HepG2 (cell line): ENCODE measurements at regions not wholly inside any gene's neighbourhood (a gene's known extent, or its start where the extent isn't known, plus 50 kb on each side); places are given as distances from the start of the nearest gene placed in this dataset.

Experiments
- ARID2 ChIP-seq: sonication (generic); formaldehyde crosslinking; IDR thresholded peaks from 2 replicates; pipeline ENCODE4 v1.8.1; 2022; ENCODE audit warnings: mild to moderate bottlenecking, missing genetic modification reagents, borderline replicate concordance
- EZH2 ChIP-seq: conservative IDR thresholded peaks from 2 replicates; pipeline ENCODE4 v1.6.1; 2012; ENCODE audit warnings: mild to moderate bottlenecking, low read depth, low read length, moderate library complexity
- PAX8 ChIP-seq: sonication (generic); formaldehyde crosslinking; IDR thresholded peaks from 2 replicates; pipeline ENCODE4 v1.8.0; 2022; ENCODE audit warnings: mild to moderate bottlenecking, missing genetic modification reagents, borderline replicate concordance
- POLR2A ChIP-seq, 2 experiments: IDR thresholded peaks; 2 replicates each; pipeline ENCODE4 v1.6.1; 2011; ENCODE audit warnings: low read depth in 2 of 2, low read length in 2 of 2, mild to moderate bottlenecking in 1 of 2, moderate library complexity in 1 of 2; ENCODE audit not compliant: insufficient read depth in 1 of 2
- RELA ChIP-seq: sonication (generic); formaldehyde crosslinking; IDR thresholded peaks from 2 replicates; pipeline ENCODE4 v1.4.0; 2020; ENCODE audit warnings: missing genetic modification reagents
- ZFP36L1 ChIP-seq: sonication (generic); formaldehyde crosslinking; IDR thresholded peaks from 2 replicates; pipeline ENCODE4 v1.8.0; 2022; ENCODE audit warnings: mild to moderate bottlenecking, missing genetic modification reagents, moderate library complexity
- ZFX ChIP-seq: sonication (generic); formaldehyde crosslinking; IDR thresholded peaks from 2 replicates; pipeline ENCODE4 v1.4.0; 2020; ENCODE audit warnings: mild to moderate bottlenecking, low read depth, missing genetic modification reagents, moderate library complexity
- ZNF335 ChIP-seq: sonication (generic); formaldehyde crosslinking; IDR thresholded peaks from 2 replicates; pipeline ENCODE4 v1.4.0; 2020; ENCODE audit warnings: missing genetic modification reagents
- ZNF367 ChIP-seq: sonication (generic); formaldehyde crosslinking; IDR thresholded peaks from 2 replicates; pipeline ENCODE4 v1.4.0; 2020; ENCODE audit warnings: missing genetic modification reagents, borderline replicate concordance
- ZNF407 ChIP-seq: sonication (generic); formaldehyde crosslinking; IDR thresholded peaks from one replicate; pipeline ENCODE4 v1.5.1; 2020; ENCODE audit warnings: mild to moderate bottlenecking, missing genetic modification reagents; ENCODE audit errors: not compliant biosample characterization
- ZNF576 ChIP-seq: sonication (generic); formaldehyde crosslinking; IDR thresholded peaks from 2 replicates; pipeline ENCODE4 v1.4.0; 2020; ENCODE audit warnings: mild to moderate bottlenecking, missing genetic modification reagents
- ZNF772 ChIP-seq: sonication (generic); formaldehyde crosslinking; IDR thresholded peaks from 2 replicates; pipeline ENCODE4 v1.5.0; 2020; ENCODE audit warnings: mild to moderate bottlenecking, missing genetic modification reagents
- TF ChIP-seq, protein P1 (sequence below): sonication (generic); formaldehyde crosslinking; IDR thresholded peaks from 2 replicates; pipeline ENCODE4 v1.5.0; 2020; ENCODE audit warnings: mild to moderate bottlenecking, missing genetic modification reagents, moderate library complexity

DNA sequence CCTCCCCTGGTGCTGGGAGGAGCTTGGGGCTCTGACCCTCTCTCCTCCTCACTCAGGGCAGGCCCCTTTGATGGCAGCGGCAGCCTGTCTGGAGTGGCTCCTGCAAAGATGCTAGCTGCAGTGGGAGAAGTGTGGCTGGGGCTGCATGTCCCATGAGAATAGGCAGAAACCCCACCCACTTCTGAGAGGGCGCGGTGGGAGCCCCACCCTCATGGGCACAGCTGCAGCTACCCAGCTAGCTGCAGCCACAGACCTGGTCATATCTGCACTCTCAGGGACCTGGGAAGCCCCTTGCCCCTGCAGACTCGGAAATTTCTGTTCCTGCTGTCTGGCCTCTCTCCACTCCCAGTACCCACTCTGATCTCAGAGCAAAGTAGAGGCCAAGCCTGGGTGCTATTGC lies 72.2 kb upstream of the BRD7 start:
- no peak for TF ChIP-seq ZNF407 (CRISPR knock-in tag)
- TF ChIP-seq, protein P1, sequence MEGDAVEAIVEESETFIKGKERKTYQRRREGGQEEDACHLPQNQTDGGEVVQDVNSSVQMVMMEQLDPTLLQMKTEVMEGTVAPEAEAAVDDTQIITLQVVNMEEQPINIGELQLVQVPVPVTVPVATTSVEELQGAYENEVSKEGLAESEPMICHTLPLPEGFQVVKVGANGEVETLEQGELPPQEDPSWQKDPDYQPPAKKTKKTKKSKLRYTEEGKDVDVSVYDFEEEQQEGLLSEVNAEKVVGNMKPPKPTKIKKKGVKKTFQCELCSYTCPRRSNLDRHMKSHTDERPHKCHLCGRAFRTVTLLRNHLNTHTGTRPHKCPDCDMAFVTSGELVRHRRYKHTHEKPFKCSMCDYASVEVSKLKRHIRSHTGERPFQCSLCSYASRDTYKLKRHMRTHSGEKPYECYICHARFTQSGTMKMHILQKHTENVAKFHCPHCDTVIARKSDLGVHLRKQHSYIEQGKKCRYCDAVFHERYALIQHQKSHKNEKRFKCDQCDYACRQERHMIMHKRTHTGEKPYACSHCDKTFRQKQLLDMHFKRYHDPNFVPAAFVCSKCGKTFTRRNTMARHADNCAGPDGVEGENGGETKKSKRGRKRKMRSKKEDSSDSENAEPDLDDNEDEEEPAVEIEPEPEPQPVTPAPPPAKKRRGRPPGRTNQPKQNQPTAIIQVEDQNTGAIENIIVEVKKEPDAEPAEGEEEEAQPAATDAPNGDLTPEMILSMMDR (CRISPR knock-in tag): no peak
- TF ChIP-seq ZNF335: no peak
- no peak for TF ChIP-seq ZFX (CRISPR knock-in tag)
- no peak for TF ChIP-seq ZFP36L1 (CRISPR knock-in tag)
- TF ChIP-seq RELA (CRISPR knock-in tag): no peak
- no peak for TF ChIP-seq PAX8 (CRISPR knock-in tag)
- TF ChIP-seq ZNF576 (CRISPR knock-in tag): no peak
- TF ChIP-seq POLR2A (IDR thresholded peaks at IDR 0.05; ENCODE audit: insufficient read depth in 1 of 2, low read depth in 2 of 2, low read length in 2 of 2): no peak
- no peak for TF ChIP-seq ARID2
- no peak for TF ChIP-seq EZH2
- TF ChIP-seq ZNF772 (CRISPR knock-in tag): no peak
- no peak for TF ChIP-seq ZNF367 (CRISPR knock-in tag)
